ENCODE measurements at regions not wholly inside any gene's neighbourhood (a gene's known extent, or its start where the extent isn't known, plus 50 kb on each side); places are given as distances from the start of the nearest gene placed in this dataset.
A peak's percentile ranks its signal among the peaks of the same experiment; 100 is the strongest.

DNA sequence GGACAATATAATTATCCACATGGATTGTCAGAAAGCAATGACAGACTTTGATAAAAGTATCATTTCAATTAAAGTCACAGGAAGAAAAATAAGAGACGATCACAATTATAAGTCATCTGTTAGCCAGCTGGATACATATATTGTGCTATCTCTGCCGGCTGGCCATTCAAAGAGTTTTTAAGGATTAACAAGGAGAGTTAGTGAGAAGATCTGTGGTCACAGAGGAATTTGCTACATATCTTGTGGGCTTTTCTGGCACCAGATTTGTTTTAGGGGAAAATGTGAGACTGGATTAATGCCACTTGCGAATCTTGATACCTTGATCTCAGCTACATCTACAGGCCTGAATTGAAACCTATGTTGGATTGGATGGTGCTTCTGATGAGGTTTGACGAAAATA, 90.9 kb upstream of the MANSC4 start:
- TF ChIP-seq PPARA (CRISPR knock-in tag; IDR thresholded peaks at IDR 0.05; ENCODE audit: borderline replicate concordance) (no peak), SNAI2 (CRISPR knock-in tag; IDR thresholded peaks at IDR 0.05) (no peak), ZNF70 (CRISPR knock-in tag; IDR thresholded peaks at IDR 0.05) (no peak), BACH2 (CRISPR knock-in tag; IDR thresholded peaks at IDR 0.05; ENCODE audit: borderline replicate concordance) (no peak), ZC3H10 (CRISPR knock-in tag; IDR thresholded peaks at IDR 0.05) (no peak), ESRRG (CRISPR knock-in tag; IDR thresholded peaks at IDR 0.05) (no peak), CSDC2 (CRISPR knock-in tag; IDR thresholded peaks at IDR 0.05) (no peak), ZFP30 (CRISPR knock-in tag; IDR thresholded peaks at IDR 0.05) (no peak), GLIS3 (CRISPR knock-in tag; IDR thresholded peaks at IDR 0.05) (no peak)
- TF ChIP-seq, protein P1, sequence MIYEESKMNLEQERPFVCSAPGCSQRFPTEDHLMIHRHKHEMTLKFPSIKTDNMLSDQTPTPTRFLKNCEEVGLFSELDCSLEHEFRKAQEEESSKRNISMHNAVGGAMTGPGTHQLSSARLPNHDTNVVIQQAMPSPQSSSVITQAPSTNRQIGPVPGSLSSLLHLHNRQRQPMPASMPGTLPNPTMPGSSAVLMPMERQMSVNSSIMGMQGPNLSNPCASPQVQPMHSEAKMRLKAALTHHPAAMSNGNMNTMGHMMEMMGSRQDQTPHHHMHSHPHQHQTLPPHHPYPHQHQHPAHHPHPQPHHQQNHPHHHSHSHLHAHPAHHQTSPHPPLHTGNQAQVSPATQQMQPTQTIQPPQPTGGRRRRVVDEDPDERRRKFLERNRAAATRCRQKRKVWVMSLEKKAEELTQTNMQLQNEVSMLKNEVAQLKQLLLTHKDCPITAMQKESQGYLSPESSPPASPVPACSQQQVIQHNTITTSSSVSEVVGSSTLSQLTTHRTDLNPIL (CRISPR knock-in tag; IDR thresholded peaks at IDR 0.05; ENCODE audit: low read depth) = no peak
- ATAC-seq = peak; percentile 77

DNA sequence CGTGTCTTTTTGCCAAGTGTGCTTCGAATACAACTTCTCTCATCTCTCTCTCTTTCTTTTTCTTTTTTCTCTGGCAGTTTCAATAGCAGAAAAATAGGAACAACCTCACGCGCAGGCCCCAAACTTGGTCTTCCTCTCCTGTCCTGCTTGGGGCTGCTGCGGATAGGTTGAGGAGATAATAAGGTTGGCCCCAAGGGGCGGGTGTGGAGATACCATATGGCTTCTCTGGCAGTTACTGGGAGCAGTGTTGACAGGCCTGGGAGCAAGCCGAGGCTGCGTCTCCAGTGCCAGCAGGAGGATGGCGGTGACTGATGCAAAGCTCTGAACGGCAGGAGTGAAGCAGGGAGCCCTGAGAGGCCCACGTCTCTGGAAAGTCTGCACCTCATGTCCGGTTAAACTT, 89.5 kb upstream of the MANSC4 start:
- no peak for ATAC-seq

DNA sequence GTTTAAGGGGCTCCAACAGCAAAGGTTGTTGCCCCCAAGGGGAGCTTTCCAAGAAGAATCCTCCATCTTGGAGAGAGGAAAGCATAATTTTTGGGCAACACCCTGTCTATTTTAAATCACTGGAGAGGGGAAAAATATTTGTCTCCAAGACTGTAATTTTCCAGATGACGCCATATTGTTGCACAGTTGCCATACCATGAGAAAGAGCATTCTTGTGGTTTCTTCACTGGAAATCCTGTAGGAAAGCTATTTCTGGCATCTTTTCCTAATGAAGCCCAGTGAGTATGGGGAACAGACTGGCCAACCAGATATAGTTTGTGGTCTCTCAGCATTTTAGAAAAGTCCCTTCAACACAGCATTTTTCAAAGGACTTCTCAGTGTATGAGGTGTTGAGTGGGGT, 88.1 kb upstream of the MANSC4 start:
- peak; percentile 56 for ATAC-seq
- no peak for TF ChIP-seq ARNTL (CRISPR knock-in tag; IDR thresholded peaks at IDR 0.05; ENCODE audit: borderline replicate concordance, low read depth)
- no peak for TF ChIP-seq TOX (CRISPR knock-in tag; IDR thresholded peaks at IDR 0.05; ENCODE audit: borderline replicate concordance)
- no peak for TF ChIP-seq ZFP3 (CRISPR knock-in tag; IDR thresholded peaks at IDR 0.05)
- TF ChIP-seq, protein P2, sequence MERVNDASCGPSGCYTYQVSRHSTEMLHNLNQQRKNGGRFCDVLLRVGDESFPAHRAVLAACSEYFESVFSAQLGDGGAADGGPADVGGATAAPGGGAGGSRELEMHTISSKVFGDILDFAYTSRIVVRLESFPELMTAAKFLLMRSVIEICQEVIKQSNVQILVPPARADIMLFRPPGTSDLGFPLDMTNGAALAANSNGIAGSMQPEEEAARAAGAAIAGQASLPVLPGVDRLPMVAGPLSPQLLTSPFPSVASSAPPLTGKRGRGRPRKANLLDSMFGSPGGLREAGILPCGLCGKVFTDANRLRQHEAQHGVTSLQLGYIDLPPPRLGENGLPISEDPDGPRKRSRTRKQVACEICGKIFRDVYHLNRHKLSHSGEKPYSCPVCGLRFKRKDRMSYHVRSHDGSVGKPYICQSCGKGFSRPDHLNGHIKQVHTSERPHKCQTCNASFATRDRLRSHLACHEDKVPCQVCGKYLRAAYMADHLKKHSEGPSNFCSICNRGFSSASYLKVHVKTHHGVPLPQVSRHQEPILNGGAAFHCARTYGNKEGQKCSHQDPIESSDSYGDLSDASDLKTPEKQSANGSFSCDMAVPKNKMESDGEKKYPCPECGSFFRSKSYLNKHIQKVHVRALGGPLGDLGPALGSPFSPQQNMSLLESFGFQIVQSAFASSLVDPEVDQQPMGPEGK (CRISPR knock-in tag; IDR thresholded peaks at IDR 0.05; ENCODE audit: borderline replicate concordance) = no peak
- TF ChIP-seq, protein P3, sequence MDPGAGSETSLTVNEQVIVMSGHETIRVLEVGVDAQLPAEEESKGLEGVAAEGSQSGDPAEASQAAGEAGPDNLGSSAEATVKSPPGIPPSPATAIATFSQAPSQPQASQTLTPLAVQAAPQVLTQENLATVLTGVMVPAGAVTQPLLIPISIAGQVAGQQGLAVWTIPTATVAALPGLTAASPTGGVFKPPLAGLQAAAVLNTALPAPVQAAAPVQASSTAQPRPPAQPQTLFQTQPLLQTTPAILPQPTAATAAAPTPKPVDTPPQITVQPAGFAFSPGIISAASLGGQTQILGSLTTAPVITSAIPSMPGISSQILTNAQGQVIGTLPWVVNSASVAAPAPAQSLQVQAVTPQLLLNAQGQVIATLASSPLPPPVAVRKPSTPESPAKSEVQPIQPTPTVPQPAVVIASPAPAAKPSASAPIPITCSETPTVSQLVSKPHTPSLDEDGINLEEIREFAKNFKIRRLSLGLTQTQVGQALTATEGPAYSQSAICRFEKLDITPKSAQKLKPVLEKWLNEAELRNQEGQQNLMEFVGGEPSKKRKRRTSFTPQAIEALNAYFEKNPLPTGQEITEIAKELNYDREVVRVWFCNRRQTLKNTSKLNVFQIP (CRISPR knock-in tag; IDR thresholded peaks at IDR 0.05; ENCODE audit: borderline replicate concordance, low read depth) = no peak
- no peak for TF ChIP-seq OSR1 (CRISPR knock-in tag; IDR thresholded peaks at IDR 0.05)
- no peak for TF ChIP-seq CSDC2 (CRISPR knock-in tag; IDR thresholded peaks at IDR 0.05)
- TF ChIP-seq, protein P1 (CRISPR knock-in tag; IDR thresholded peaks at IDR 0.05; ENCODE audit: low read depth) = no peak
- no peak for TF ChIP-seq SNAI2 (CRISPR knock-in tag; IDR thresholded peaks at IDR 0.05)
- no peak for TF ChIP-seq BACH2 (CRISPR knock-in tag; IDR thresholded peaks at IDR 0.05; ENCODE audit: borderline replicate concordance)

More for the DNA sequence above, 89.5 kb upstream of the MANSC4 start:
- TF ChIP-seq, protein P4, sequence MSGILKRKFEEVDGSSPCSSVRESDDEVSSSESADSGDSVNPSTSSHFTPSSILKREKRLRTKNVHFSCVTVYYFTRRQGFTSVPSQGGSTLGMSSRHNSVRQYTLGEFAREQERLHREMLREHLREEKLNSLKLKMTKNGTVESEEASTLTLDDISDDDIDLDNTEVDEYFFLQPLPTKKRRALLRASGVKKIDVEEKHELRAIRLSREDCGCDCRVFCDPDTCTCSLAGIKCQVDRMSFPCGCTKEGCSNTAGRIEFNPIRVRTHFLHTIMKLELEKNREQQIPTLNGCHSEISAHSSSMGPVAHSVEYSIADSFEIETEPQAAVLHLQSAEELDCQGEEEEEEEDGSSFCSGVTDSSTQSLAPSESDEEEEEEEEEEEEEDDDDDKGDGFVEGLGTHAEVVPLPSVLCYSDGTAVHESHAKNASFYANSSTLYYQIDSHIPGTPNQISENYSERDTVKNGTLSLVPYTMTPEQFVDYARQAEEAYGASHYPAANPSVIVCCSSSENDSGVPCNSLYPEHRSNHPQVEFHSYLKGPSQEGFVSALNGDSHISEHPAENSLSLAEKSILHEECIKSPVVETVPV (CRISPR knock-in tag; IDR thresholded peaks at IDR 0.05) = no peak
- TF ChIP-seq, protein P2 (CRISPR knock-in tag; IDR thresholded peaks at IDR 0.05; ENCODE audit: borderline replicate concordance) = no peak
- TF ChIP-seq SNAI2 (CRISPR knock-in tag; IDR thresholded peaks at IDR 0.05) (no peak), ZNF8 (CRISPR knock-in tag; IDR thresholded peaks at IDR 0.05) (no peak), TOX (CRISPR knock-in tag; IDR thresholded peaks at IDR 0.05; ENCODE audit: borderline replicate concordance) (no peak), ARNTL (CRISPR knock-in tag; IDR thresholded peaks at IDR 0.05; ENCODE audit: borderline replicate concordance, low read depth) (no peak), RARB (CRISPR knock-in tag; IDR thresholded peaks at IDR 0.05) (no peak), ZNF70 (CRISPR knock-in tag; IDR thresholded peaks at IDR 0.05) (no peak), GLIS3 (CRISPR knock-in tag; IDR thresholded peaks at IDR 0.05) (no peak), CSDC2 (CRISPR knock-in tag; IDR thresholded peaks at IDR 0.05) (no peak), ZFP3 (CRISPR knock-in tag; IDR thresholded peaks at IDR 0.05) (no peak)
- TF ChIP-seq, protein P1 (CRISPR knock-in tag; IDR thresholded peaks at IDR 0.05; ENCODE audit: low read depth) = no peak
- TF ChIP-seq, protein P5, sequence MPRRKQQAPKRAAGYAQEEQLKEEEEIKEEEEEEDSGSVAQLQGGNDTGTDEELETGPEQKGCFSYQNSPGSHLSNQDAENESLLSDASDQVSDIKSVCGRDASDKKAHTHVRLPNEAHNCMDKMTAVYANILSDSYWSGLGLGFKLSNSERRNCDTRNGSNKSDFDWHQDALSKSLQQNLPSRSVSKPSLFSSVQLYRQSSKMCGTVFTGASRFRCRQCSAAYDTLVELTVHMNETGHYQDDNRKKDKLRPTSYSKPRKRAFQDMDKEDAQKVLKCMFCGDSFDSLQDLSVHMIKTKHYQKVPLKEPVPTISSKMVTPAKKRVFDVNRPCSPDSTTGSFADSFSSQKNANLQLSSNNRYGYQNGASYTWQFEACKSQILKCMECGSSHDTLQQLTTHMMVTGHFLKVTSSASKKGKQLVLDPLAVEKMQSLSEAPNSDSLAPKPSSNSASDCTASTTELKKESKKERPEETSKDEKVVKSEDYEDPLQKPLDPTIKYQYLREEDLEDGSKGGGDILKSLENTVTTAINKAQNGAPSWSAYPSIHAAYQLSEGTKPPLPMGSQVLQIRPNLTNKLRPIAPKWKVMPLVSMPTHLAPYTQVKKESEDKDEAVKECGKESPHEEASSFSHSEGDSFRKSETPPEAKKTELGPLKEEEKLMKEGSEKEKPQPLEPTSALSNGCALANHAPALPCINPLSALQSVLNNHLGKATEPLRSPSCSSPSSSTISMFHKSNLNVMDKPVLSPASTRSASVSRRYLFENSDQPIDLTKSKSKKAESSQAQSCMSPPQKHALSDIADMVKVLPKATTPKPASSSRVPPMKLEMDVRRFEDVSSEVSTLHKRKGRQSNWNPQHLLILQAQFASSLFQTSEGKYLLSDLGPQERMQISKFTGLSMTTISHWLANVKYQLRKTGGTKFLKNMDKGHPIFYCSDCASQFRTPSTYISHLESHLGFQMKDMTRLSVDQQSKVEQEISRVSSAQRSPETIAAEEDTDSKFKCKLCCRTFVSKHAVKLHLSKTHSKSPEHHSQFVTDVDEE (CRISPR knock-in tag; IDR thresholded peaks at IDR 0.05) = no peak
